ENCODE measurements at regions not wholly inside any gene's neighbourhood (a gene's known extent, or its start where the extent isn't known, plus 50 kb on each side); places are given as distances from the start of the nearest gene placed in this dataset.
"Not testable (repeated sequence)": the region's sequence is repeated elsewhere in the genome, so short reads cannot be mapped to it uniquely, and the experiment has no call there.

GRCh38 chr15:20259559-20260190 lies 281.9 kb downstream of the GOLGA6L6 start:
- not testable (repeated sequence) for TF ChIP-seq EZH2 (IDR thresholded peaks at IDR 0.05; ENCODE audit: insufficient read depth, low read length); CTCF (IDR thresholded peaks at IDR 0.05; ENCODE audit: insufficient read depth, low read depth, low read length)
